ENCODE measurements at regions not wholly inside any gene's neighbourhood (a gene's known extent, or its start where the extent isn't known, plus 50 kb on each side); places are given as distances from the start of the nearest gene placed in this dataset.

- no peak for ATAC-seq (ENCODE audit: insufficient number of reproducible peaks, low FRiP score, low read depth)
- no peak for DNase-seq (ENCODE audit: low spot score)
- H3K27me3 ChIP-seq (replicated peaks; ENCODE audit: insufficient read depth): no peaks in the 10 kb centered on the region
- H3K9me3 ChIP-seq: no peaks in the 10 kb centered on the region
- no peaks in the 10 kb centered on the region for H3K4me1 ChIP-seq (ENCODE audit: control insufficient read depth in 1 of 2, low read depth in 2 of 2)
- no peak overlapping the region for H3K4me3 ChIP-seq
- H3K27ac ChIP-seq: no peak overlapping the region
- H3K36me3 ChIP-seq: no peaks in the 10 kb centered on the region
- no peak for TF ChIP-seq CTCF (IDR thresholded peaks at IDR 0.05)
Measured at GRCh38 chr1:170836141-170836540, 99.2 kb upstream of the MROH9 start.

- H3K4me3 ChIP-seq: no peak overlapping the region
- no peak for ATAC-seq (ENCODE audit: insufficient number of reproducible peaks, low FRiP score, low read depth)
- no peak overlapping the region for H3K27ac ChIP-seq
- no peak for TF ChIP-seq CTCF (IDR thresholded peaks at IDR 0.05)
- H3K36me3 ChIP-seq: no peaks in the 10 kb centered on the region
- no peaks in the 10 kb centered on the region for H3K4me1 ChIP-seq (ENCODE audit: control insufficient read depth in 1 of 2, low read depth in 2 of 2)
- DNase-seq (ENCODE audit: low spot score): no peak
- no peaks in the 10 kb centered on the region for H3K9me3 ChIP-seq
- no peaks in the 10 kb centered on the region for H3K27me3 ChIP-seq (replicated peaks; ENCODE audit: insufficient read depth)
Measured at GRCh38 chr1:170840371-170840770, 95.0 kb upstream of the MROH9 start.

- Histone ChIP-seq H3K9me3 (no peaks in the 10 kb centered on the region), H3K27me3 (replicated peaks; ENCODE audit: insufficient read depth) (no peaks in the 10 kb centered on the region), H3K4me1 (ENCODE audit: control insufficient read depth in 1 of 2, low read depth in 2 of 2) (no peaks in the 10 kb centered on the region), H3K27ac (no peak overlapping the region), H3K36me3 (no peaks in the 10 kb centered on the region), H3K4me3 (no peak overlapping the region)
- TF ChIP-seq CTCF (IDR thresholded peaks at IDR 0.05): no peak
- DNase-seq (ENCODE audit: low spot score): no peak
- ATAC-seq (ENCODE audit: insufficient number of reproducible peaks, low FRiP score, low read depth): no peak
Measured at GRCh38 chr1:170853302-170853701, 82.0 kb upstream of the MROH9 start.

GRCh38 chr1:170853867-170854266 is 81.5 kb upstream of the MROH9 start:
- no peak for DNase-seq (ENCODE audit: low spot score)
- no peak for TF ChIP-seq CTCF (IDR thresholded peaks at IDR 0.05)
- ATAC-seq (ENCODE audit: insufficient number of reproducible peaks, low FRiP score, low read depth): no peak
- Histone ChIP-seq H3K9me3 (no peaks in the 10 kb centered on the region), H3K4me1 (ENCODE audit: control insufficient read depth in 1 of 2, low read depth in 2 of 2) (no peaks in the 10 kb centered on the region), H3K4me3 (no peak overlapping the region), H3K27ac (no peak overlapping the region), H3K27me3 (replicated peaks; ENCODE audit: insufficient read depth) (no peaks in the 10 kb centered on the region), H3K36me3 (no peaks in the 10 kb centered on the region)

- no peaks in the 10 kb centered on the region for H3K27me3 ChIP-seq (replicated peaks; ENCODE audit: insufficient read depth)
- H3K4me1 ChIP-seq (ENCODE audit: control insufficient read depth in 1 of 2, low read depth in 2 of 2): no peaks in the 10 kb centered on the region
- ATAC-seq (ENCODE audit: insufficient number of reproducible peaks, low FRiP score, low read depth) (no peak), DNase-seq (ENCODE audit: low spot score) (no peak)
- TF ChIP-seq CTCF (IDR thresholded peaks at IDR 0.05): no peak
- H3K36me3 ChIP-seq: no peaks in the 10 kb centered on the region
- no peak overlapping the region for H3K27ac ChIP-seq
- no peaks in the 10 kb centered on the region for H3K9me3 ChIP-seq
- no peak overlapping the region for H3K4me3 ChIP-seq
Measured at GRCh38 chr1:170854677-170855076, 80.7 kb upstream of the MROH9 start.
